Thoracic aorta (tissue), 2 donors: ENCODE measurements at regions not wholly inside any gene's neighbourhood (a gene's known extent, or its start where the extent isn't known, plus 50 kb on each side); places are given as distances from the start of the nearest gene placed in this dataset.
"Not testable (repeated sequence)": the region's sequence is repeated elsewhere in the genome, so short reads cannot be mapped to it uniquely, and the experiment has no call there.

Source experiments
- ATAC-seq: fragments of 150-250 bp; one replicate; pipeline ENCODE4 v1.8.0; 2017; ENCODE audit warnings: low read depth; ENCODE audit not compliant: insufficient number of reproducible peaks, low FRiP score
- DNase-seq: peaks from one replicate; pipeline ENCODE4 v3.0.0-alpha.2; 2020; ENCODE audit warnings: low spot score
- H3K27ac ChIP-seq, 2 donors: fragments of 200-600 bp; sonication (generic); 1 replicate in 1 of 2; 2 replicates in 1 of 2; pipeline ENCODE4 v1.5.1; 2016; ENCODE audit warnings: mild to moderate bottlenecking in 2 of 2, moderate library complexity in 2 of 2
- H3K27me3 ChIP-seq: fragments of 200-600 bp; sonication (generic); replicated peaks from 2 replicates; pipeline ENCODE4 v1.6.0; 2016; ENCODE audit warnings: mild to moderate bottlenecking; ENCODE audit not compliant: insufficient read depth
- H3K36me3 ChIP-seq: fragments of 200-600 bp; sonication (generic); one replicate; pipeline ENCODE4 v1.5.1; 2016
- H3K4me1 ChIP-seq, 2 donors: fragments of 200-600 bp; sonication (generic); 1 replicate in 1 of 2; 2 replicates in 1 of 2; pipeline versions ENCODE4 v1.5.1 to v1.6.0; 2016; ENCODE audit warnings: low read depth in 2 of 2, mild to moderate bottlenecking in 1 of 2; ENCODE audit not compliant: control insufficient read depth in 1 of 2
- H3K4me3 ChIP-seq: fragments of 200-600 bp; sonication (generic); 2 replicates; pipeline ENCODE4 v1.5.1; 2016; ENCODE audit warnings: mild to moderate bottlenecking
- H3K9me3 ChIP-seq: fragments of 200-600 bp; sonication (generic); 2 replicates; pipeline ENCODE4 v1.5.1; 2016
- CTCF ChIP-seq: fragments of 200-600 bp; sonication (generic); IDR thresholded peaks from one replicate; pipeline ENCODE4 v1.5.1; 2019; ENCODE audit warnings: antibody characterized with exemption

DNA sequence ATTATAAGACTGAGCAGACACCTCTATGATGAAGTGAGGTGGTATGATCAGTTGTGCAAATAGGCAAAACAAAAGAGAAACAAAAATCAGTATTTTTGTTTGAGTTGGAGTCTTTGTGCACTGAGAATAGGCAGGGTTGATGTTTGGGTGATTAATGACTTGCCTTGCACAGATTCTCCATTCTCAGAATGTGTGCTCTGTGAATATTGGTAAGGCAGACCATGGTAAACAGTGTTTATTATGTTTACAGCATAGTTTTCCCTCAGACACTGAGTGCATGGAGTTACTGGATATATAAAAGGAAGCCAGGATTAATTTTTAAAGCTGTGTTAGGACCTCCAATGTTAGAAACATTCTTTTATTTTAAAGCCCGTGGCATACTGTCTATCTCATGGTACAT, 240.2 kb upstream of the MAGEB16 start:
- no peak overlapping the region for H3K27ac ChIP-seq
- no peak for TF ChIP-seq CTCF
- no peak for ATAC-seq
- no peaks in the 10 kb centered on the region for H3K27me3 ChIP-seq
- DNase-seq, result no peak
- no peaks in the 10 kb centered on the region for H3K9me3 ChIP-seq
- H3K4me1 ChIP-seq, result peaks cover 0 to 4% of the 10 kb centered on the region in 2 donors
- H3K4me3 ChIP-seq, result no peak overlapping the region
- H3K36me3 ChIP-seq, result no peaks in the 10 kb centered on the region

- Histone ChIP-seq H3K4me3 (no peak overlapping the region), H3K9me3 (no peaks in the 10 kb centered on the region), H3K27me3 (no peaks in the 10 kb centered on the region), H3K36me3 (no peaks in the 10 kb centered on the region), H3K4me1 (no peaks in the 10 kb centered on the region), H3K27ac (no peak overlapping the region)
- ATAC-seq (no peak), DNase-seq (no peak)
- no peak for TF ChIP-seq CTCF
These were observed 236.2 kb upstream of the MAGEB16 start for GRCh38 chrX:35561985-35562384.

DNA sequence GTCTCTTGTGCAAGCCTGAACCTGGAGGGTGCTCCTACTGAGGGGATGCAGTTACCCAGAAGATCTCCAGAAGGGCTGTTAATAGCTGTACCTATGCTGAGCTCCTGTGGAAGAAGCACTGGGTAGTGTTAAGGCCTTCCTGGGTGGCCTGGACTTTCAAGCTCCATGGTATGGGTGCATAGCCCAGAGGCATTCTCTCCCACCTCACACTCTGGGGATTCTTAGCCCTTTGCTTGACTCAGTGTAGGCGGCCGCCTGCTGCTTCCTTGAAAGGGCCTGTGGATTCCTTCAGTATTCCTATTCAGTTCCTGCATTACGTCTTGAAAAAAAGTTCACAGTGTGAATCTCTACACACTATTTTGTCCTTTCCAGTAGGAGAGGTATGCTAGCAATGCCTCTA, 235.7 kb upstream of the MAGEB16 start:
- Histone ChIP-seq H3K27ac (no peak overlapping the region), H3K4me1 (no peaks in the 10 kb centered on the region), H3K9me3 (no peaks in the 10 kb centered on the region), H3K27me3 (no peaks in the 10 kb centered on the region), H3K36me3 (no peaks in the 10 kb centered on the region), H3K4me3 (no peak overlapping the region)
- ATAC-seq (no peak), DNase-seq (no peak)
- TF ChIP-seq CTCF, result no peak

DNA sequence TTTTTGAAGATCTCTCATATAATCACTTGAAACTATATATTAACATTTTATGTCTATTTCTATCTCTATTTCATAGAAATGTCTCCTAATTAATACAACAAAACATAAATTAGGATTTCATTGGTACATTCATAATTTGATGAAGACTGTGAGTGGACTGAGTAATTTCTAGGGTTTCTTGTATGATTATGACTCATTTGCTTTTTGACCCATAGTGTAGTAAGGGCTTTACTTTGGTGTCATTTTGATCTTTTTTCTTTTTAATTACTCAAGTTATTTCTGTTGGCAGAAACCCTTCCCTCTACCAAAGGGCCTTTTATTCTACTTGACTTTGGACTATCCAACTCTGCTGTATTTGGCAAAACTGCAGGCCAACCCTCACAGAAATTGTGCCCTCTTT, 207.9 kb upstream of the MAGEB16 start:
- Histone ChIP-seq H3K9me3 (no peaks in the 10 kb centered on the region), H3K4me1 (no peaks in the 10 kb centered on the region), H3K27ac (no peak overlapping the region), H3K4me3 (no peak overlapping the region), H3K36me3 (no peaks in the 10 kb centered on the region), H3K27me3 (no peaks in the 10 kb centered on the region)
- no peak for DNase-seq
- no peak for TF ChIP-seq CTCF
- ATAC-seq, result no peak

DNA sequence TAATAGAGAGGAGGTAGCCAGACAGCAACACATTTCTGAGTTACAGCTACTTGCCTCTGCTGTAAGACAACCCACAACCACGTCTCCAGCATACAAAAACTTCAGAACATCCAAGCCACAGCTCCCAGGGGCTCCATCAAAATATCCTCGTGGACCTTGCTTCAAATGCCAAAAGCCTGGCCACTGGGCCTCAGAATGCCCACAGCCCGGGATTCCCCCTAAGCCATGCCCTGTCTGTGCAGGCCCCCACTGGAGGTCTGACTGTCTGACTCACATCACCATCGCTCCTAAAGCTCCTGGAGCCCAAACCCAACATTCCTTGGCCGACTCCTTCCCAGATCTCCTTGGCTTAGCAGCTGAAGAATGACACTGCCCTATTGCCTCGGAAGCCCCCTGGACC, 186.6 kb upstream of the MAGEB16 start:
- H3K27me3 ChIP-seq, DNase-seq, H3K36me3 ChIP-seq, H3K4me3 ChIP-seq, ATAC-seq, H3K9me3 ChIP-seq, H3K4me1 ChIP-seq, H3K27ac ChIP-seq: not testable (repeated sequence)

- Histone ChIP-seq H3K4me1 (no peaks in the 10 kb centered on the region), H3K9me3 (no peaks in the 10 kb centered on the region), H3K36me3 (no peaks in the 10 kb centered on the region), H3K27me3 (no peaks in the 10 kb centered on the region), H3K27ac (no peak overlapping the region), H3K4me3 (no peak overlapping the region)
- TF ChIP-seq CTCF, result no peak
- DNase-seq (no peak), ATAC-seq (no peak)
These were observed 180.3 kb upstream of the MAGEB16 start for GRCh38 chrX:35617836-35618235.
